Brain microvascular endothelial cell (primary cell): ENCODE measurements at regions not wholly inside any gene's neighbourhood (a gene's known extent, or its start where the extent isn't known, plus 50 kb on each side); places are given as distances from the start of the nearest gene placed in this dataset.

Experiments used
- DNase-seq: peaks from one replicate; pipeline ENCODE4 v3.0.0-alpha.2; 2020
- H3K27ac ChIP-seq: fragments of 250-450 bp; sonication (Bioruptor Pico); 2 replicates; pipeline ENCODE4 v1.5.1; 2020; ENCODE audit warnings: mild to moderate bottlenecking, moderate library complexity
- H3K27me3 ChIP-seq: fragments of 250-450 bp; sonication (Bioruptor Pico); replicated peaks from 2 replicates; pipeline ENCODE4 v1.5.1; 2020; ENCODE audit warnings: mild to moderate bottlenecking
- H3K36me3 ChIP-seq: fragments of 250-450 bp; sonication (Bioruptor Pico); replicated peaks from 2 replicates; pipeline ENCODE4 v1.5.1; 2020; ENCODE audit warnings: mild to moderate bottlenecking
- H3K4me3 ChIP-seq: 2 replicates; pipeline ENCODE4 v1.5.1; 2011; ENCODE audit warnings: low read depth, mild to moderate bottlenecking, control low read depth, low read length, moderate library complexity
- in situ Hi-C: cut with HindIII; loops from 2 replicates; pipeline ENCODE4 v1.10.0; 2017; ENCODE audit warnings: low sequenced_read_pairs, low pct_ligation_motif_present
- TF ChIP-seq, protein P1 (sequence below): IDR thresholded peaks from 2 replicates; pipeline ENCODE4 v1.5.1; 2011; ENCODE audit warnings: low read depth, mild to moderate bottlenecking, moderate library complexity, low read length, control low read depth, inconsistent platforms; ENCODE audit errors: missing control alignments

DNA sequence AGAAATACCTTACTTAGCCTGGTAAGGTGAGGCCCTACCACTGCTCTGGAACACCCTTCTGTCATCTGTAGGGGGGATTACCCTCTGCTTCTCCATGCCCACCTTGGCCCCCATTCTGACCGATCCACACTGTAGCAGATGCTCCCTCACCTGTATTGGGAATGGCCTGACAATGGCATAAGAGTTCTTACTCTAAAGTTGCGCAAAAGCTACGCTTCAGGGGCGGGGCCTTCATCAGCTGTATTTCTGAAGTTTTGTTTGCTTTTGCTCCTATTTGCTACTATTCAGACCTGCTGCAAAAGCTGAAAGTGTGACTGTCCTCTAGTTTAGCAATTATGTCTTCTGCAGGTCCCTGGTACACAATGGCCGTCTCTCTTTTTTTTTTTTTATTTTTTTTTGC, 252.6 kb downstream of the TLE3 start:
- H3K27me3 ChIP-seq, result no peaks in the 10 kb centered on the region
- no peak overlapping the region for H3K27ac ChIP-seq
- DNase-seq, result no peak
- TF ChIP-seq, protein P1, sequence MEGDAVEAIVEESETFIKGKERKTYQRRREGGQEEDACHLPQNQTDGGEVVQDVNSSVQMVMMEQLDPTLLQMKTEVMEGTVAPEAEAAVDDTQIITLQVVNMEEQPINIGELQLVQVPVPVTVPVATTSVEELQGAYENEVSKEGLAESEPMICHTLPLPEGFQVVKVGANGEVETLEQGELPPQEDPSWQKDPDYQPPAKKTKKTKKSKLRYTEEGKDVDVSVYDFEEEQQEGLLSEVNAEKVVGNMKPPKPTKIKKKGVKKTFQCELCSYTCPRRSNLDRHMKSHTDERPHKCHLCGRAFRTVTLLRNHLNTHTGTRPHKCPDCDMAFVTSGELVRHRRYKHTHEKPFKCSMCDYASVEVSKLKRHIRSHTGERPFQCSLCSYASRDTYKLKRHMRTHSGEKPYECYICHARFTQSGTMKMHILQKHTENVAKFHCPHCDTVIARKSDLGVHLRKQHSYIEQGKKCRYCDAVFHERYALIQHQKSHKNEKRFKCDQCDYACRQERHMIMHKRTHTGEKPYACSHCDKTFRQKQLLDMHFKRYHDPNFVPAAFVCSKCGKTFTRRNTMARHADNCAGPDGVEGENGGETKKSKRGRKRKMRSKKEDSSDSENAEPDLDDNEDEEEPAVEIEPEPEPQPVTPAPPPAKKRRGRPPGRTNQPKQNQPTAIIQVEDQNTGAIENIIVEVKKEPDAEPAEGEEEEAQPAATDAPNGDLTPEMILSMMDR, result no peak
- in situ Hi-C loops, result no loop called here
- H3K36me3 ChIP-seq, result no peaks in the 10 kb centered on the region
- H3K4me3 ChIP-seq, result no peak overlapping the region

DNA sequence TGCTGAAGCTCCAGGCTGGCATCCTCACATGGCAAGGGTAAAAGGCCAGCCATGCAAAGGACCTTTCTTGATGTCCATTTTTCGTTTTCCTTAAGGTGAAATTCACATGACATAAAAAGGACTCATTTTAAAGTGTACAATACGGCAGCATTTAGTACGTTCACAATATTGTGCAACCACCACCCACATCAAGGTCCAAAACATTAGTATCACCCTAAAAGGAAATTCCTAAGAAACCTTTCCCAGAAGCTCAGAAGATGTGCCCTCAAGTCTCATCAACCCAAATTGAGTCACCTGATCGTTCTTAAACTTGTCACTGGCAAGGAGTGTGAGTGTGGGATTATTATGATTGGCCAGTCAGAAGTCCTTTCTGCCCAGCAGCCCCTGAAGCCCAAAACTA, 250.1 kb downstream of the TLE3 start:
- Histone ChIP-seq H3K27ac (no peak overlapping the region), H3K36me3 (no peaks in the 10 kb centered on the region), H3K27me3 (no peaks in the 10 kb centered on the region), H3K4me3 (no peak overlapping the region)
- DNase-seq, result no peak
- in situ Hi-C loops, result no loop called here
- TF ChIP-seq, protein P1, result no peak

DNA sequence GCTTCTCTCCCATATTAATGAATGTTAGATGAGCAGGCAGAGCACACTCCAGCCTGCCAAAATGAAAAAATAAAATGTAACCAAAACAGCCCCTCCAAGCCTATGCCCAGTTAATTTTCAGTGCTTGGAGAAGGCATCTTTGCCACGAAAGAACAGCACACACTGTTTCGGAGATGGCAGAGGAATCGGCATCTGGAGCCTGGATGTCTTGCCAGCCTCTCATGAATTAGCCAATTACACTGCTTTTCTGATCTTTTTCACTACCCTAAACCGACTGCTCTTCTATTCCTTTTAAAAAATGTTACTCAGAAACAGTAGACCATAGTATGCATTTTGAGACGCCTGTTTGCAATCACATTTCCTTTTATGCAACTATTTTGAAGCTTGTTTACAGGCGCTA, 249.6 kb downstream of the TLE3 start:
- in situ Hi-C loops, result no loop called here
- TF ChIP-seq, protein P1, result no peak
- Histone ChIP-seq H3K27ac (no peak overlapping the region), H3K36me3 (no peaks in the 10 kb centered on the region), H3K27me3 (no peaks in the 10 kb centered on the region), H3K4me3 (no peak overlapping the region)
- DNase-seq, result no peak

DNA sequence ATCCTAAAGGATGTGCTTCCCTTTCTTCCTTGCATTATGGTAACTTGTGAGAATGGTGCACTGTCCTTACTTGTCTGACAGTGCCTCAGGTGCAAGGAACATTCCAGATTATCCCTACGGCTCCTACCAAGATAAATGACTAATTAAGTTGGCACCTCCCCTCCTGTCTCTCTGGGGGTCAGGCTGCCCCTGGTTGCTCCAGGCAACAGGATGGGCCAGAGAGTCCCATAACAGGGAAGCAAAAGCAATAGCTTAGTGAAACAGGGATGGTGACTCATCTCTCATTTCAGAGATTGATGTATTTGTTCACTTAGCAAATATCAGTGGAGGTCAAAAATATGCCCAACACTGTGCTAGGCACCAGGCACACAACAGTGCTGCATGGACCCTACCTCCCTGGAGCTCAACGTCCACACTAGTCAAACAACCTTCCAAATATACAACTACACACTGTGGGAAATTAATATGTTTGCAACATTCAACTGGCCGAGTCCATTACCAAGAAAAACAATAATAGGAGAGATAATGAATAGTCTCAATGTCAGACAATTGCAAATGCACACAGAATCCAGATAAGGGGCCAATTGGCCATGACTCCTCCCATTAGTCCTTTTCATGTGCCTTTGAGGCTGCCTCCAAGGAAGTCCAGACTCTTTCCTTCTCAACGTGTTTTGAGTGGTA, 249.0 kb downstream of the TLE3 start:
- Histone ChIP-seq H3K36me3 (no peaks in the 10 kb centered on the region), H3K27me3 (no peaks in the 10 kb centered on the region), H3K27ac (no peak overlapping the region), H3K4me3 (no peak overlapping the region)
- DNase-seq, result no peak
- TF ChIP-seq, protein P1, result no peak
- in situ Hi-C loops, result no loop called here

DNA sequence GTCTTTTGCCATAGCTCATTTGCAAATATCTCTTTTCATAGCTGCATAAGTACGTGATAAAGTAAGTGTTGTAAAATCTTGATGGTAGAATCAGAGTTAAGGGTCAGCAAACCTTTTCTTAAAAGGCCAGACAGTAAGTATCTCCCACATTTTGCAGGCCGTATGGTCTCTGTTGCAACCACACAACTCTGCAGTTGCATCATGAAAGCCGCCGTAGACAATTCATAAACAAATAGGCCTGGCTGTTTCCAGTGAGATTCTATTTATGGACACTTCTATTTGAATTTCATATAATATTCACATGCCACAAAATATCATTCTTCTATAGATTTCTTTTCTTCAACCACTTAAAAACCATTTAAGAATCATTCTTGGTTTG, 248.5 kb downstream of the TLE3 start:
- in situ Hi-C loops, result no loop called here
- no peak for DNase-seq
- Histone ChIP-seq H3K36me3 (no peaks in the 10 kb centered on the region), H3K27ac (no peak overlapping the region), H3K27me3 (no peaks in the 10 kb centered on the region), H3K4me3 (no peak overlapping the region)
- TF ChIP-seq, protein P1, result no peak

DNA sequence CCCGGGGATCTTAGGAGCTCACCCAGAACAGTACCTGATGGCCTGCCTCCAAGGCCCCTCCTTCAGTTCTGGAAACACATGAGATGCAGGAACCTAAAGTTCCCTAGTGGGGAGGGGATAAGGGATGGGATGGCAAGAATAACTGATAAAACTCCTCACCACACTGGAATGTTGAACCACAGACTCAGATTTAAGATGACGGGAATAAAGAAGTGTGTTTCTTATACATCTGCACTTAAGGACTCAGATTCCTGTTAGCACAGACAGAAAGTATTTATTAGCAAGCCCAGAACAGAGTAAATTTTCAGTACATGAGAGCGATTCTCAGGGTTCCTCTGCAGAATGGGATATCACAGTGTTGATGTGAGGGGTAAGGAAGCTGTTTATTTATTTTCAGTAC, 245.2 kb downstream of the TLE3 start:
- peak overlapping the region; percentile 94 for H3K27ac ChIP-seq
- in situ Hi-C loops, result no loop called here
- no peaks in the 10 kb centered on the region for H3K36me3 ChIP-seq
- no peak overlapping the region for H3K4me3 ChIP-seq
- no peaks in the 10 kb centered on the region for H3K27me3 ChIP-seq
- peak; percentile 54 for DNase-seq
- TF ChIP-seq, protein P1, result no peak
